GM12878 (cell line): ENCODE measurements at regions not wholly inside any gene's neighbourhood (a gene's known extent, or its start where the extent isn't known, plus 50 kb on each side); places are given as distances from the start of the nearest gene placed in this dataset.

Experiments used
- ATAC-seq: fragments of 200-7000 bp; cut with Tn5 transposase; 3 replicates; pipeline ENCODE4 v1.9.1; 2020; ENCODE audit warnings: mild to moderate bottlenecking, moderate library complexity
- BruUV-seq: library from RNA; stranded (reverse); fragments of 400-500 nt; replicated peaks from 2 replicates; lab custom pipeline; 2021; lab: Mats Ljungman, UMichigan
- CTCF ChIA-PET: fragments of 300-600 bp; sonication (Branson Sonifier 250); formaldehyde crosslinking; extraction: SDS; loops from one replicate; lab custom pipeline; 2021; ENCODE audit warnings: inconsistent platforms; lab: Yijun Ruan, JAX
- POLR2A ChIA-PET: fragments of 350-600 bp; formaldehyde crosslinking; extraction: SDS; loops from one replicate; lab custom pipeline; 2021; ENCODE audit warnings: inconsistent platforms; lab: Charles Lee
- RAD21 ChIA-PET: fragments of 300-600 bp; sonication (Branson Sonifier 250); formaldehyde crosslinking; loops from one replicate; lab custom pipeline; 2023; ENCODE audit warnings: antibody characterized with exemption; ENCODE audit not compliant: unreplicated experiment; lab: Charles Lee
- SMC1A ChIA-PET: fragments of 300-600 bp; sonication (Branson Sonifier 250); formaldehyde crosslinking; loops from one replicate; lab custom pipeline; 2023; ENCODE audit not compliant: unreplicated experiment, uncharacterized antibody; lab: Charles Lee
- DNase-seq: peaks from one replicate; pipeline ENCODE4 v3.0.0-alpha.2; 2011; ENCODE audit warnings: low read depth, low spot score
- FAIRE-seq: peaks from 3 replicates; lab custom pipeline; 2011; peaks lifted over from hg19 to GRCh38; lab: Jason Lieb, UNC
- H2AFZ ChIP-seq: 2 replicates; pipeline ENCODE4 v1.6.0; 2011; ENCODE audit warnings: low read depth, low read length, control low read depth; ENCODE audit not compliant: control insufficient read depth
- H3K27ac ChIP-seq: 2 replicates; pipeline ENCODE4 v1.5.1; 2011; ENCODE audit warnings: control low read depth; ENCODE audit not compliant: control insufficient read depth, insufficient read depth
- H3K27me3 ChIP-seq, 2 experiments: replicated peaks in 1 of 2; 2 replicates each; pipeline versions ENCODE4 v1.6.0 to v1.6.1; 2011; ENCODE audit warnings: low read length in 1 of 2; ENCODE audit not compliant: control insufficient read depth in 2 of 2, insufficient read depth in 2 of 2
- H3K36me3 ChIP-seq, 2 experiments: 2 replicates each; pipeline ENCODE4 v1.5.1; 2011; ENCODE audit warnings: low read length in 1 of 2; ENCODE audit not compliant: control insufficient read depth in 2 of 2, insufficient read depth in 2 of 2
- H3K4me1 ChIP-seq: 2 replicates; pipeline ENCODE4 v1.6.1; 2011; ENCODE audit warnings: mild to moderate bottlenecking, low read length, moderate library complexity, mixed read lengths; ENCODE audit not compliant: control insufficient read depth, insufficient read depth
- H3K4me2 ChIP-seq: 2 replicates; pipeline ENCODE4 v1.6.0; 2011; ENCODE audit warnings: control low read depth; ENCODE audit not compliant: control insufficient read depth, insufficient read depth
- H3K4me3 ChIP-seq: fragments of 200-600 bp; sonication (generic); 2 replicates; pipeline ENCODE4 v1.5.1; 2016
- H3K79me2 ChIP-seq: 2 replicates; pipeline ENCODE4 v1.6.0; 2011; ENCODE audit warnings: low read length; ENCODE audit not compliant: control insufficient read depth, insufficient read depth
- H3K9ac ChIP-seq: 2 replicates; pipeline ENCODE4 v1.8.0; 2011; ENCODE audit warnings: low read length, control low read depth, mixed read lengths; ENCODE audit not compliant: control insufficient read depth, insufficient read depth
- H3K9me3 ChIP-seq: replicated peaks from 3 replicates; pipeline ENCODE4 v1.5.1; 2011; ENCODE audit warnings: mild to moderate bottlenecking, low read length; ENCODE audit not compliant: control insufficient read depth, insufficient read depth
- H4K20me1 ChIP-seq: 2 replicates; pipeline ENCODE4 v1.6.0; 2011; ENCODE audit not compliant: control insufficient read depth, insufficient read depth
- BRCA1 ChIP-seq: IDR thresholded peaks from 2 replicates; pipeline ENCODE4 v1.6.1; 2011; ENCODE audit warnings: low read depth, low read length, improper control_type of control experiment
- CREM ChIP-seq: IDR thresholded peaks from 2 replicates; pipeline ENCODE4 v1.6.1; 2014; ENCODE audit warnings: antibody characterized with exemption, low read depth
- EGR1 ChIP-seq, 2 experiments: IDR thresholded peaks; 1 replicate in 1 of 2; 2 replicates in 1 of 2; pipeline ENCODE4 v1.6.1; 2011 to 2012; ENCODE audit warnings: low read depth in 2 of 2, low read length in 2 of 2, borderline replicate concordance in 1 of 2, mild to moderate bottlenecking in 1 of 2, moderate library complexity in 1 of 2
- EP300 ChIP-seq, 2 experiments: fragments of 150-350 bp in 1 of 2; IDR thresholded peaks; 2 replicates each; pipeline ENCODE4 v1.6.1; 2011 to 2012; ENCODE audit warnings: low read depth in 2 of 2, low read length in 2 of 2, borderline replicate concordance in 1 of 2, improper control_type of control experiment in 1 of 2, inconsistent platforms in 1 of 2; ENCODE audit not compliant: control insufficient read depth in 1 of 2
- FOS ChIP-seq: IDR thresholded peaks from 3 replicates; pipeline ENCODE4 v1.6.1; 2011; ENCODE audit warnings: borderline replicate concordance; ENCODE audit not compliant: insufficient read length; ENCODE audit errors: extremely low read depth
- IKZF1 ChIP-seq: fragments of 450-650 bp; conservative IDR thresholded peaks from 2 replicates; pipeline ENCODE4 v1.6.1; 2017; ENCODE audit warnings: antibody characterized with exemption, mild to moderate bottlenecking
- MEF2A ChIP-seq: IDR thresholded peaks from 2 replicates; pipeline ENCODE4 v1.6.1; 2011; ENCODE audit warnings: low read depth, mild to moderate bottlenecking, low read length, moderate library complexity; ENCODE audit not compliant: insufficient read depth
- MXI1 ChIP-seq: fragments of 150-350 bp; IDR thresholded peaks from 2 replicates; pipeline ENCODE4 v1.6.1; 2011; ENCODE audit warnings: low read depth, mild to moderate bottlenecking, inconsistent platforms, low read length, improper control_type of control experiment
- NFXL1 ChIP-seq: fragments of 450-650 bp; IDR thresholded peaks from 2 replicates; pipeline ENCODE4 v1.6.1; 2017; ENCODE audit warnings: antibody characterized with exemption, mild to moderate bottlenecking, borderline replicate concordance
- NR2C1 ChIP-seq: fragments of 450-650 bp; IDR thresholded peaks from 2 replicates; pipeline ENCODE4 v1.6.1; 2017; ENCODE audit warnings: antibody characterized with exemption, mild to moderate bottlenecking, moderate library complexity
- POU2F2 ChIP-seq: IDR thresholded peaks from 3 replicates; pipeline ENCODE4 v1.6.1; 2011; ENCODE audit warnings: low read depth, mild to moderate bottlenecking, low read length, borderline replicate concordance
- RCOR1 ChIP-seq: conservative IDR thresholded peaks from 2 replicates; pipeline ENCODE4 v1.6.1; 2012; ENCODE audit warnings: low read depth, low read length, improper control_type of control experiment
- RELA ChIP-seq: fragments of 450-650 bp; IDR thresholded peaks from 2 replicates; pipeline ENCODE4 v1.8.0; 2014; ENCODE audit warnings: borderline replicate concordance; ENCODE audit not compliant: partially characterized antibody
- SUPT20H ChIP-seq: IDR thresholded peaks from 2 replicates; pipeline ENCODE4 v1.6.1; 2011; ENCODE audit warnings: low read depth, mild to moderate bottlenecking, low read length, moderate library complexity, borderline replicate concordance; ENCODE audit not compliant: control insufficient read depth
- WRNIP1 ChIP-seq: IDR thresholded peaks from 2 replicates; pipeline ENCODE4 v1.6.1; 2011; ENCODE audit warnings: low read depth, low read length, improper control_type of control experiment, borderline replicate concordance
- YBX1 ChIP-seq: fragments of 450-650 bp; IDR thresholded peaks from 2 replicates; pipeline ENCODE4 v1.6.1; 2016; ENCODE audit warnings: antibody characterized with exemption
- ZNF592 ChIP-seq: fragments of 450-650 bp; IDR thresholded peaks from 2 replicates; pipeline ENCODE4 v1.6.1; 2017; ENCODE audit warnings: mild to moderate bottlenecking, moderate library complexity
- whole genome bisulfite sequencing: methylation state at CpG from one replicate; pipeline ENCODE4 v1.1.6; 2016; ENCODE audit warnings: low lambda C conversion rate; ENCODE audit not compliant: insufficient replicate concordance, insufficient coverage; ENCODE audit errors: missing lambda C conversion rate; 5-methylcytosine and 5-hydroxymethylcytosine counted together
- in situ Hi-C: fragments of 300-500 bp; cut with MboI; formaldehyde crosslinking; loops from 9 replicates; pipeline ENCODE4 v1.14.3; 2018; ENCODE audit warnings: mixed read lengths
- intact Hi-C: fragments of 100-400 bp; cut with micrococcal nuclease; formaldehyde crosslinking; loops from one replicate; pipeline ENCODE4 v1.14.2; 2022; ENCODE audit not compliant: unreplicated experiment

- no peak for TF ChIP-seq CREM
Observed at GRCh38 chr3:13714251-13714916, 165.5 kb downstream of the FBLN2 start (continued).

- no peaks in the 10 kb centered on the region for H3K27me3 ChIP-seq
- 12% methylated on average over 4 of the region's 4 CpGs for WGBS
- H3K36me3 ChIP-seq: no peaks in the 10 kb centered on the region
- no peak for FAIRE-seq
- DNase-seq: no peak
- intact Hi-C loops (no loop called here), in situ Hi-C loops (no loop called here)
- no peak overlapping the region for H2AFZ ChIP-seq
- H3K4me1 ChIP-seq: no peaks in the 10 kb centered on the region
- CTCF ChIA-PET: no interaction called here
- no peak overlapping the region for H3K4me2 ChIP-seq
- RAD21 ChIA-PET: no interaction called here
- TF ChIP-seq FOS (no peak), MEF2A (no peak), RELA (no peak), IKZF1 (no peak), ZNF592 (no peak), MXI1 (no peak), POU2F2 (no peak), YBX1 (no peak), EGR1 (IDR thresholded peaks at IDR 0.05; ENCODE audit: borderline replicate concordance in 1 of 2, low read depth in 2 of 2, low read length in 2 of 2) (no peak), RCOR1 (no peak), SUPT20H (no peak), EP300 (IDR thresholded peaks at IDR 0.05; ENCODE audit: borderline replicate concordance in 1 of 2, control insufficient read depth in 1 of 2, low read depth in 2 of 2, low read length in 2 of 2) (no peak), NFXL1 (no peak), WRNIP1 (no peak), BRCA1 (no peak), NR2C1 (no peak)
- BruUV-seq: no TSS peak
- H3K4me3 ChIP-seq: no peak overlapping the region
- H3K79me2 ChIP-seq: no peaks in the 10 kb centered on the region
- no peaks in the 10 kb centered on the region for H4K20me1 ChIP-seq
- POLR2A ChIA-PET: no interaction called here
- no peak for ATAC-seq
- no peak overlapping the region for H3K27ac ChIP-seq
- H3K9ac ChIP-seq: no peak overlapping the region
- SMC1A ChIA-PET: no interaction called here
- H3K9me3 ChIP-seq: no peaks in the 10 kb centered on the region; the same call in 1 of the 3 replicates
Observed at GRCh38 chr3:13713396-13713795, 164.5 kb downstream of the FBLN2 start.
